NCI-H774 (cell line): ENCODE measurements at regions not wholly inside any gene's neighbourhood (a gene's known extent, or its start where the extent isn't known, plus 50 kb on each side); places are given as distances from the start of the nearest gene placed in this dataset.

ENCODE experiments used
- DNase-seq: peaks from one replicate; lab custom pipeline; 2025; lab: John Stamatoyannopoulos, UW

DNA sequence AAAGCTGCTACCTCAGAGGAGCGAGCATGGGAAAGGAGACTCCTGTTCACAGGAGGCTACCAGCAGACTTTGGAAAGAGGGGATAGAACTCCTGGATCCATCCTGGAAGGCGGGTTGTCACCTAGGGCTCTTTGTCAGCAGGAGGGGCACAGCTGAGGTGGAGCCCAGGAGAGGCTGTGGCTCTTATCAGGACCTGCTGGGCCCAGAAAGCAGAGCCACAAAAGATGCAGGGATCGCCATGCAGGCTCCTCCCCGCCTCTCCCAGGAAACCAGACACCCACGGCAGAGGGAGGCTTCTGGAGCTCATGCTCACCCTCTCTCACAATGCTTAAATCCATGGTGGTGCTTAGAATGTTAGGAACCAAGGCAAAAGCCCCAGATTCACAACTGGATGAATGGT lies 994.2 kb downstream of the UQCRFS1 start:
- DNase-seq: no peak

DNA sequence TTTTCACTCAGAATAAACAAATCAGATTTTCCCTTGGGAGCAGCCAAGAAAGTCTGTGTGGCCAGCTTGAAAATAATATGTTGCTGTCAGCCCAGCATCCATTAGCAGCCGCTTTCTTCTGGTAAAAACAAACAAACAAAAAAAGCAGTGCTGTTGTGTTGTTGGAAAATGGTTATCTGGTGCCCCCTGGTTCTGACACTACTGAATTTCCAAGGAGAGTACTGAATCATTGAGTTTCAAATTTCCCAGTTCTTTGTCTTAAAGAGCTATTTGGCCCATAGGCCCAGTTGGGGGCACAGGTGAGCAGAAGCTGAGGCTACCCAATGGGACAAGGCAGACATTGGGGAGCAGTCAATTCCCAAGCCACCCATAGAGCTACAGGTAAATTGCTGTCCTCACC lies 995.9 kb downstream of the UQCRFS1 start:
- no peak for DNase-seq

DNA sequence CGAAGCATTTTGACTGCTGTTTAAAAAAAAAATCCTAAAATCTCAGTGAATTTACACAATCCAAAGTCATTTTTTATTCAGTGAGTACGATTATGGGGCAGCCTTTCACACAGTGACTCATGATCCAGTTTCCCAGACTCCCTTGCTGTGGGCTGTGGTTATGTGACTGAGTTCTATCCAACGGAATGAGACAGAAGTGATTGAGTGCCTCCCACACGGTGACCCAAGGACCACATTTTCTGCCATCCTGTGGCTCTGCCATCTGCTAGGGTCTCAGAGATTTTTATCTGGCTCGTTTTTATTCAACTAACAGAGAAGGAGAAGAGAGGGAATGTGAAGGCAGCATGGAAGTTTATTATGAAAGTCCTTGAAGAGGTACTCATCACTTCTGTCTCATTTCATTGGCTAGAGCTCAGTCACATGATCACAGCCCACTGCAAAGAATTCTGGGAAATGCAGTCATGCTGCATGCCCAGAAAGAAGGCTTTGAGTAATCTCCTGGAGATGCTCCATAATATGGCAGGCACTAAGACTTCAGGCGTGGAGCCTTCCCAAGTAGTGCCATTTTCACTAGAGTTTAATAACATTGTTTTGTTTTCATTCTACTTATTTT lies 999.4 kb downstream of the UQCRFS1 start:
- no peak for DNase-seq

DNA sequence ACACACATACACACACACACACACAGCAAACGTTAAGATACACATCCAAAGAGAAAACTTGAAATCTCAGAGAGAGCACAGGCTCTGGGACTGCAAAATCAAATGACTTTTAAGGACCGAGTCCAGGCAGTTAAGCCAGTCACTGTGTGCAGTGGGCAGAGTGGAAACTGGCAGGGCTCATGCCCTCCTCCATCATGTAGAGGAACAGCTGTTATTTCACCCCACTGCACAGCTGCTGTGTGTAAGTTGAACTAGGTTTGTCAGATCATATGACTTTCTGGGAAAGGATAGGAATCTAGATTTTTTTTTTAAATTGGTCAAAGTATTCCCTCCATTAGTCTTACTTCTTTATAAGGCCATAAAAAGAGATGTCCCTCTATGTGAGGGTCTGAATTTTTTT lies 1002.1 kb downstream of the UQCRFS1 start:
- DNase-seq: no peak

DNA sequence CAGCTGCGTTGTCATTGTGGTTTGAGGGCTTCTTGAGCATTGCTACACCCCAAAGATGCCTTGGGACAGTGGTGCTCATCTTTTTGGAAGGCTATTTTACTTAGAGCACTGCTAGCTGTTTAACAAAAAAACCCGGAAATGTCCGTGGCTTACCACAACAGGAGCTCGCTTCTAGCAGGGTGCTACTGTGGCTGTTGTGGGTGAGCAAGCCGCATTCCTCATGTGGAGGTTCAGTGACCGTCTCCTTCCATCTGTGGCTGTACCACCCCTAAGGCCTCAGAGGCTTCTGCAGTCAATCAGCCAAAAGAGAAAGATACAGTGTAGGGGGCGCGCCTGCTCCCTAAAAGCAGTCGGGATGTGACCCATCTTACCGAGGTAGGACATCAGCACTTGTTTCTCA lies 1004.2 kb downstream of the UQCRFS1 start:
- no peak for DNase-seq

DNA sequence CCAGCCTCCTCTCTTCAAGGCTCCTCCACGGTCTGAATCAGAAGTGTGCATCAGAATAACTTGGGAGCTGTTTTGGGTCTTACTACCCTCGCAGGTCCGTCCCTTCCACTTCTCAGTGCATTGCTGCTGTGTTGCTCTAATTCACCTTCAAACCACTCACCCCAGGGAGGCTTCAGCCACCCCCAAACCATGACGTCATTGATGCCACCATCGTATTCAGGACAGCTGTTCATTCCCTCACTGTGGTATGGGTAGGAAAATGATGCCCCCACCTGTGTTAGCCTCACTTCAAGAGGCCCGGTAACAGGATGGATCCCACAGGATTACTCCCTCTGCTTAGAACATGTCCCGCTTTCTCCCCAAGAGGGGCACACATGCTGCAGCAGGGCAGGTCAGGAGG lies 1005.7 kb downstream of the UQCRFS1 start:
- no peak for DNase-seq

DNA sequence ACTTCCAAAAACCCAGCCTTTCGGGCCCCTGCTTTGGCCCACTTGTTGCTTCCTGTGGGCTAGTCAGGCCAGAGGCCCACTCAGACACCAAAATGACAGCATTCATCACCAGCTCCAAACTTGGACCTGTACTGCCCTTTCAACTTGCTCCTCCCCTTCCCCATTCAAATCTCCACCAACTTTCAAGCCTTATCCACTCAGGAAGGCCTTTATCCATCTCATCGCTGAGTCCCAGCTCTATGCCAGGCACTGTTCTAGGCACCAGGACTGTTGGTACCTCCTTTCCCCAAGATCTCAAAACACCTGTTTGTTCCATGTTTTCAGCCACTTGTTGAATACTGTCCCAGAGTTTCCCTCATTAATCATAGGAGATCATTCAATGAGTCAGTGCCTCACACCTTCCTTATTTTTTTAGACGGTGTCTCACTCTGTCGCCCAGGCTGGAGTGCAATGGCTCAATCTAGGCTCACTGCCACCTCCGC lies 1011.4 kb downstream of the UQCRFS1 start:
- no peak for DNase-seq

DNA sequence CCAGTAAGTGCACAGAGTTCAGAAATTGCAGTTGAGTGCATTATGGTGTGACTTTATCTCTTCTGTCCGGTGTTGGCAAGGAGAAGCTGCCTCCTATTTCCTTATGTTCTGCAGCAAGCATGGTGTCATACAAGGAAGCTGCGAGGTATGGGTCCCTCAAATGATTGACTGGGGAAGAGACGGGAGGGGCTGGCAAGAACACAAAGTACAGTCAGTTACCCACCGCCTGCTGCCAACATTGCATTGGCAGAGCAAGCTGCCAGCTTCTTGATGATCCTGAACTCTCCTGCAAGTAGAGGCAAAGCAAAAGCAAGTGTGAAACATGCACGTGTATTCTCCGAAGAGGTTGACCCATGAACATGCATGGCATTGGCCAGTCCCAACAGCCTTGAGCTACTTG lies 1013.6 kb downstream of the UQCRFS1 start:
- no peak for DNase-seq

DNA sequence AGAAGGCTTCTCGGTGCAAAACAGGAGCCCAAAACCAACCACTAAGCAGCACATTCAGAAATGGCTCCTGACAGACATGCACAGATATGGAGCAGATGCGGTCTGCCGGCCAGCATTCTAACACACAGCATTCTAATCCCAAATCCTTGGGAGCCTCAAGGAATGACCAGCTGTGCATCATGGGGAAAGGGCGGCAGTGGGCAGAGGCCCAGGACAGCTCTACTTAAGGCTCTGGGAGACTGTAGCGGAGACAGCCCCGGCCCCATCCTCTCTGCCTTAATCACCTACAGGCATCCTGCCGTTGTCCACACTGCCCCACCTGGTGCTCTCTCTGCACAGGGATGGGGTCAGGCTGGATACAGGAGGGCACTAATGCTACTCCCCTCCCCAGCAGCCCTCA lies 1016.0 kb downstream of the UQCRFS1 start:
- DNase-seq: no peak

DNA sequence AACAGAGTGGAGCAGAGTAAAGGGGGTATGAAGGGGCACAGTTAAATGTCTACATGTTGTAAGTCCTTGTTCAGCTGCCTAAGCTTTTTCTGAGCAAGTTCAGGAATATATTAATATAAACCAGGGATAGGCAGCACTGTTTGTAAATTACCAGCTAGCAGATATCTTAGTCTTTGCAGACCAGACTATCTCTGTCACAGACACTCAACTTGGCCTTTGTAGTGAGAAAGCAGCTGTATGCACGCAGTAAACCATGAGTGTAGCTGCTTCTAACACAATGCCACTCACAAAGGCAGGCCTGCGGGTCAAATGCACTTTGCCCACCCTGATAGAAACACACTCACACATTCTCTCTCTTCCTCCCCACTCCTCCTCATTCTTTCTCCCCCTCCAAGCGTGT lies 1016.9 kb downstream of the UQCRFS1 start:
- DNase-seq: no peak

DNA sequence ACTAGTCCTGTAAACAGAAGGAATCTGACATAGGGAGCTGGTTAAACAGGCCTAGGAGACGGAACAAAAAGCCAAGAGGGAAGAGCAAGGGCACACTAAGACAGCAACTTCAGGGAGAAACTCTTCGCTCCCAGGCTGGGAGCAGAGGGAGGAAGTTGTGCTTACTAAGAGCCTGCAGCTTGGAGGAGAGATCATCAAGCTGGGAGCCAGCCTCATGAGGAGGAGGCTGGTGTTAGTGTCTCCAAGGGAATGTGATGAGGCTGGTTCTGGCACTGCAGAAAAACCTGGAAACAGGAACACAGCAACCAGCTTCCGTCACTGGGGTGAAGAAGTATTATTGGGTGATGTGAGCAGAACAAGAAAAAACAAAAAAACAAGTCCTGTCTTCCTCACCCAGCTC lies 1027.3 kb downstream of the UQCRFS1 start:
- DNase-seq: no peak

DNA sequence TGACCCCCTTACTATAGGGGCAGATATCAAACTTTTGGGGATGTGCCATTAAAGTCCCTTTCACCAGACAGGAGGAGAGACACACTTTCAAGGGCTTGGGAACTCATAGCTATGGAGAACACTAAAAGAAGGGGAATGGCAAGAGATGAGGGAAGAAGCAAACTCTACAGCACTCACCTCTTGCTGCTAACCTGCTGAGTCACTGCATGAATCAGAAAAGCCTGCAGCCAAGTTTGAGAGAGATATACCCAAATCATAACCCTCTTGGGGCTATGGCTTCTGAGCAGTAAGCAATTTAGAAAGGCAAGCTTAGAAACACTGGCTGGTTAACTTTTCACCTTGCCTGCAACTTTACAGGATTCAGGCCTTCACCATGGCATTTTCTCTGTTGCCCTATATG lies 1028.0 kb downstream of the UQCRFS1 start:
- no peak for DNase-seq

DNA sequence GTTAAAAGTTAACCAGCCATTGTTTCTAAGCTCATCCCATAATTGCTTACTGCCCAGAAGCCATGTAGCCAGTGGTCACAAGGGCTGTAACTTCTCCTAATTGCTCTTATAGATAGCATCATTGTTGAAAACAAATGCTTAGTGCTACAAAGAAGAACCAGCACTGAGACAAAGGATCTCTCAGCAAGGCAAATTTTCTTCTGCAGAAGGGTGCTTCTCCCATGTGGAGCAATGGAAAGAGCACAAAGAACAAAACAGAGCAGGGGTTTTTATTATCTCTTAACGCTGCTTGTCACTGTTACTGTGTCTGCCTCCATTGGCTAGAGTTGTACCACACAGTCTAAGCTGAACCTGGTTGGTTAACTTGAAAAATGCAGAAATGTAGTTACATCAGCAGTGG lies 1036.8 kb downstream of the UQCRFS1 start:
- no peak for DNase-seq

DNA sequence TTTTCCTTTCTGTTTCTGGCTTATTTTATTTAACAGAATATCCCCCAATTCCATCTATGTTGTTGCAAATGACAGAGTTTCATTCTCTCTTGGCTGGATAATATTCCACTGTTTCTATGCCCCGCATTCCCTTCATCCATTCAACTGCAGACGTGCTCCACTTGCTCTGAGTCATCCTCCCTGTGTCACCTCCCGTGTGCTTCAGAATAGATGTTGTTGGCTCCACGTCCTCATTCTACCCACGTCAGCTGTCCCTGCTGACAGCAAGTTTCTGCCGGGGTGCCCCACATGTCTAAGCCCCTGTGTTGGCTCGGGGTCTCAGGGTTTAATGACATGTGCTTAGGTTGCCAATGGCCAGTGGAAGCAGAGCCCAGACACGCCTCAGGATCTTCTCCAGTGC lies 1041.0 kb downstream of the UQCRFS1 start:
- DNase-seq: no peak

DNA sequence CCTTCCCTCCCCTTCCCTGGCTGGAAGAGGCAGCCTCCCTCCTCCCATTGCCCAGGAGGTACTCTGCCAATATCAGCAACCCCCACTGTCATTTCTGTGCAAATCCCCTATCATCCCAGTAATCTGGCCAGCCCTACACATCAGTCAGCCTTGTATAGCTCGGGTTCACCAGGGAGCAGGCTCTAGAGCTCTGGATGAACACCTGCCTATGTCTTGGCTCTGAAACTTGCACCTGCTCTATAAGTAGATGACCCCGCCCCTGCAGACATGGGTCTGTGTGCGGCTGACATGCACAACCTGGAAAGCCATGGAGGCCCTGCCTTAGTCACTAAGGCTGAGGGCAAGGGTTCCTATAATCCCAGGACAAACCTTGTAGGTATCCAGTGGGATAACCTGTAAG lies 1042.9 kb downstream of the UQCRFS1 start:
- peak; percentile 9 for DNase-seq

DNA sequence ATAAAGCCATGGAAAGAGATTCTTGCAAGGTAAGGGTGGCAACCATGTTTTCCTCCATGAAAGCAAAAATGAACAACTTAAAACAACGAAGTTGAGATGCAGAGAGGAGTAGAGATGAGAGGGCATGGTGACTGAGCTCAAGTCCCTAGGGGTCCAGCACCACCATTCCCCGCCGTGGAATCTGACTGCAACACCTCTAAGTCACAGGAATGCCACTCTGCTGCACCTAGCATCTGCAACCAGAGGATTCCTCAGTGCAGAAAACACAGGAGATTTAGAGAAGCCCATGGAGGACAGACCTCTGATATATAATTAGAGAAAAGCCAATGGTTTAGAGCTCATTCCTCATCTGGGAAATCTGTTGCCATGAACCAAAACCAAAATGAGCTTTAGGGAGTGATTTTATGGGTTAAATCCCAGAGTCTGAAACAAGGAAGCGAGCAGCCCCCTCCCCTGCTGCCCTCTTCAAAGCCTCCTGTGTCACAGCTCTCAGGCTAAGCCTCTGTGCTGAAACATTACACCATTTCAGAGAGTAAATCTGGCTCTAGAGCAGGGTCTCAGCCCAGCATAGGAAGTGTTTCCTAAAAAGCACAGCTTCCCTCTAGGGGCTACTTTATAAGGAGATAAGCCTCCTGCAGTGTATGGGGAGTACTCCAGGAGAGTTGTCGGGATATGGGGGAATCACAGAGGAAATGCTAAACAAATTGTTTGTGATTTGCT lies 1043.6 kb downstream of the UQCRFS1 start:
- no peak for DNase-seq

DNA sequence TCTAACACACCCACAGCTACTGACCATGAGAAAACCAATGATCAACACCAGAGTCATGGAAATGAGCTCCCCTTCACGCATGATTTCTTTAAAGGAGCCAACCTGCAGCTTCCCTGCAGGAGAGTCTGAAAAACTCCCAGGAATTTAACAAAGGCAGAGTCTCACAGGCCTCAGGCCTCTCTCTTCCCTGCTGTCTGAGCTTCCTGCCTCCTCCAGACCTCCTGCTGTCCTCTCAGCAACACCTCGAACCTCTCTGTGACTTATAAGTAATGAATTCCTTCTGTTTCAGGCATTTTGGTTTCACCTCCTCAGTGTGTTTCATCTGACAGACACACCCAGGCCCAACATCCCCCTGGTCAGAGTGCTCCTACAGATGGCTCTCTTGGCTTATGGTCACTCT lies 1044.4 kb downstream of the UQCRFS1 start:
- no peak for DNase-seq

DNA sequence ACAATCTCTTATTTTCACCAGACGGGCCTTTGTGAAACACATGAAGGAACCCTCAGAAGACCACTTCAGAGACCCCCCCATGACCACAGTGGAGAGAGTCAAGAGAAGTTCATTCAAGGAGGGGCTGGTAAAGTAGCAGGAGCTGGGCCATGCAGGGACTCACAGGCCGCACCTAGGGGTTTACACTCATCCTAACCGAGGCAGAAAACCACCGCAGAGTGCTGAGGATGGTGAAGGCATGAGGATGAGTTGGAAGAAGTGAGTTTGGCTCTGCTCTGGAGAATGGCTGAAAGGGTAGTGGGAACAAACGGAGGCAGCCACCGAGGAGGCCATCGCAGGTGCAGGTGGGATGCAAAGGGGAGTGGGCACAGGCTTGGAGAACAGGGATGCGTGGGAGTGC lies 1046.9 kb downstream of the UQCRFS1 start:
- DNase-seq: no peak

DNA sequence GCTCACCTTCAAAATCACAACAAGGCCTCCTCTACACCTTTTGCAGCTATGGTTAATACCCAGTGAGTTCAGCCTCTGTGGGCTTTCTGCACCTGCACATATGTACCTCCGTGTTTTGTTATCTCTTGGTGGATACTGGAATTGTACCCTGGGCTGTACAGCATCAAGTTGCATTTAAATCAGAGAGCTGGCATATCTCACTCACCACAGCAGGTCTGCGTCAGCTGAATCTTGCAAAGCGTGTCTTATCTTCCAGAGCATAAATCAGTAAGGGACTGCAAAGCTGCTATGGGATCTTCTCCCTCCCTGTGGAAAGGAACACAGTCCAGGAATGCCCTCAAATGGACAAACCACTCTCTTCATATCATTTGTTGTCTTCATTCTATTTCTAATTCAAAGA lies 1048.7 kb downstream of the UQCRFS1 start:
- DNase-seq: no peak

DNA sequence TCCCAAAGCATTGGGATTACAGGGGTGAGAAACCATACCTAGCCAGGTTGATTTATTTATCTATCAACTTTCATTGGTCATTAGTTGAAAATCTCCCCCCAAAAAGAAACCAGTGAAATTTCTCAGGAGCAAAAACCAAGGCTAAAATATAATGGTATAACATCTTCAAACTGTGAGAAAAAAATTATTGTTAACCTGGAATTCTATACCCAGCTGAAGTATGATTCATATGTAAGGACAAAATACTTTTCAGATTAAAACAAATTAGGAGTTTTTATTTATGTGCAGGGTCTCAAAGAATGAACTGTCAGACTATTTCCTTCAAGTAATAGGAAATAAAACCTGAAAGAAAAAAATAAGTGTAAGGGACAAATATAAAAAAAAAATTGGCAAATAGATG lies 1053.9 kb downstream of the UQCRFS1 start:
- DNase-seq: no peak

DNA sequence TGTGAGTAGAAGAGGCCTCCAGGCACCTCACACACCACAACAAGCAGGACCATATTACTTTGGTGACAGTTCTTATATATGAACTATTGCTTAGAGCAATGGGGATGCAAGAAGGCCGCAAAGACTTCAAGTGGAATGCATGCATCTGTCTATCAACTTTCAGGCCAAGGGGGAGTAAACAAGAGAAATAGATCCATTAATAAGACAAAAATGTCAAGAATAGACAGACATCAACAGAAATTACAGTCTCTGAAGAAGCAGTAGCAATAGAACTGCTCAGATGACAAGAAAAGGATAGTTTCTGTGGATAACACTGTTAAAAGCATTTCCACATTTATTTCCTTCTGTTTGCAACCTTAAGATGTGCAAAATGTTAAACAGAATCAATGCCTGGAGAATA lies 1057.7 kb downstream of the UQCRFS1 start:
- DNase-seq: no peak

DNA sequence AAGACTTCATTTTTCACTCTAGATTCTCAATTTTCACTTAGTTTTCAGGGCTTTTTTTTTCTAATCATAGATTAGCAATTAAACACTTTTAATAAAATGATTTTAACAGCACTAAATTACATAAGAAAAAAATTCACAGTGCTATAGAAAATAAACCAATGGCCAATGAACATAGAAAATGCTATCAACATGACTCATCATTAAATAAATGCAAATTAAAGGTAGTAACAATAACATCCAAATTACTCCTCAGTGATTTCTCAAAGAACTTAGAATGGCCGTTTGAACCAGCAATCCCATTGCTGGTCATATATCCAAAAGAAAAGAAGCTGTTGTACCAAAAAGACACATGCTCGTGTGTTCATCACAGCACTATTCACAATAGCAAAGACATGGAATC lies 1058.9 kb downstream of the UQCRFS1 start:
- no peak for DNase-seq

DNA sequence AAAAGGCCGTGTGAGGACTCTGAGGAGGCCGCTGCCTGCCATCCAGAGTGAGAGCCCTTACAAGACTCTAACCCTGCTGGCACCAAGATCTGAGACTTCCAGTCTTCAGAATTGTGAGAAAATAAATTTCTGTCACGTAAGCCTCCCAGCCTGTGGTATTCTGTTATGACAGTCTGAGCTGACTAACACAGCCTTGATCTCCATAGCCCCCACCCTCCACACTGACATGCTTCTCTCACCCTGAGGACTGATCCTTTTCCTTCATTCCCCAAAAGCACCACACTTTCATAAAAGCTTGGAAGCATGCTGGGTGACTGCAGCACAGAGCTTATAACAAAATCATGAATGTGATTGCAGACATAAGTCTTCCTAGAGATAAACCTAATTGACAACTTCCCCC lies 1059.8 kb downstream of the UQCRFS1 start:
- DNase-seq: no peak

DNA sequence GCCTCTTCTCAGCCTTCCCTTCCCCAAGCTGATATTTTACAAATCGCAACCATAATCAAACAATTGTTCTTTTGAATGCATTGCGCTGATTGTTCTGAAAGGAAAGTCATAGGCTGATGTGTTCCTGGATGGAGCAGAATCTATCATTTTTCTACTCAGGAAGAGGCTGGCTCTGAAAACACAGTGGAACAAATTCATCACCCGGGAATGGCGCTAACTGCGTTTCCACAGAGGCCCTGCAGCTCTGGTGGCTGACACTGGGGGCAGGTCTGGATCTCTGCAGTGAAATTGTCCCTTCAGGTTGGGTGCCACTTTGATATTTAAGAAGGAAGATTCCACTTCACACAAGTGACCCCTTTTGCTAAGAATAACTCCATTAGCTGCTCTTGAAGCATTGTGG lies 1060.8 kb downstream of the UQCRFS1 start:
- no peak for DNase-seq
